Hepatocyte (in vitro differentiated cells): ENCODE measurements at regions not wholly inside any gene's neighbourhood (a gene's known extent, or its start where the extent isn't known, plus 50 kb on each side); places are given as distances from the start of the nearest gene placed in this dataset.

Experiments used
- CTCF ChIP-seq: fragments of 200-600 bp; sonication (generic); IDR thresholded peaks from 2 replicates; pipeline ENCODE4 v1.5.1; 2016; ENCODE audit warnings: antibody characterized with exemption, mild to moderate bottlenecking; ENCODE audit not compliant: poor library complexity
- EZH2 ChIP-seq: fragments of 200-600 bp; sonication (generic); IDR thresholded peaks from 2 replicates; pipeline ENCODE4 v1.6.1; 2016; ENCODE audit warnings: antibody characterized with exemption, mild to moderate bottlenecking, borderline replicate concordance
- EZH2phosphoT487 ChIP-seq: fragments of 200-600 bp; sonication (generic); IDR thresholded peaks from one replicate; pipeline ENCODE4 v1.6.1; 2018; ENCODE audit warnings: antibody characterized with exemption, mild to moderate bottlenecking, low read depth, moderate library complexity; ENCODE audit not compliant: unreplicated experiment, severe bottlenecking

GRCh38 chr4:141851246-141851891 lies 215.0 kb downstream of the IL15 start:
- TF ChIP-seq CTCF (no peak), EZH2 (no peak), EZH2phosphoT487 (no peak)
